GM12878 (cell line): ENCODE measurements at regions not wholly inside any gene's neighbourhood (a gene's known extent, or its start where the extent isn't known, plus 50 kb on each side); places are given as distances from the start of the nearest gene placed in this dataset.

Experiments used
- ATAC-seq: fragments of 200-7000 bp; cut with Tn5 transposase; 3 replicates; pipeline ENCODE4 v1.9.1; 2020; ENCODE audit warnings: mild to moderate bottlenecking, moderate library complexity
- BruUV-seq: library from RNA; stranded (reverse); fragments of 400-500 nt; replicated peaks from 2 replicates; lab custom pipeline; 2021; lab: Mats Ljungman, UMichigan
- CTCF ChIA-PET: fragments of 300-600 bp; sonication (Branson Sonifier 250); formaldehyde crosslinking; extraction: SDS; loops from one replicate; lab custom pipeline; 2021; ENCODE audit warnings: inconsistent platforms; lab: Yijun Ruan, JAX
- POLR2A ChIA-PET: fragments of 350-600 bp; formaldehyde crosslinking; extraction: SDS; loops from one replicate; lab custom pipeline; 2021; ENCODE audit warnings: inconsistent platforms; lab: Charles Lee
- RAD21 ChIA-PET: fragments of 300-600 bp; sonication (Branson Sonifier 250); formaldehyde crosslinking; loops from one replicate; lab custom pipeline; 2023; ENCODE audit warnings: antibody characterized with exemption; ENCODE audit not compliant: unreplicated experiment; lab: Charles Lee
- SMC1A ChIA-PET: fragments of 300-600 bp; sonication (Branson Sonifier 250); formaldehyde crosslinking; loops from one replicate; lab custom pipeline; 2023; ENCODE audit not compliant: unreplicated experiment, uncharacterized antibody; lab: Charles Lee
- DNase-seq: peaks from one replicate; pipeline ENCODE4 v3.0.0-alpha.2; 2011; ENCODE audit warnings: low read depth, low spot score
- FAIRE-seq: peaks from 3 replicates; lab custom pipeline; 2011; peaks lifted over from hg19 to GRCh38; lab: Jason Lieb, UNC
- H2AFZ ChIP-seq: 2 replicates; pipeline ENCODE4 v1.6.0; 2011; ENCODE audit warnings: low read depth, low read length, control low read depth; ENCODE audit not compliant: control insufficient read depth
- H3K27ac ChIP-seq: 2 replicates; pipeline ENCODE4 v1.5.1; 2011; ENCODE audit warnings: control low read depth; ENCODE audit not compliant: control insufficient read depth, insufficient read depth
- H3K27me3 ChIP-seq, 2 experiments: replicated peaks in 1 of 2; 2 replicates each; pipeline versions ENCODE4 v1.6.0 to v1.6.1; 2011; ENCODE audit warnings: low read length in 1 of 2; ENCODE audit not compliant: control insufficient read depth in 2 of 2, insufficient read depth in 2 of 2
- H3K36me3 ChIP-seq, 2 experiments: 2 replicates each; pipeline ENCODE4 v1.5.1; 2011; ENCODE audit warnings: low read length in 1 of 2; ENCODE audit not compliant: control insufficient read depth in 2 of 2, insufficient read depth in 2 of 2
- H3K4me1 ChIP-seq: 2 replicates; pipeline ENCODE4 v1.6.1; 2011; ENCODE audit warnings: mild to moderate bottlenecking, low read length, moderate library complexity, mixed read lengths; ENCODE audit not compliant: control insufficient read depth, insufficient read depth
- H3K4me2 ChIP-seq: 2 replicates; pipeline ENCODE4 v1.6.0; 2011; ENCODE audit warnings: control low read depth; ENCODE audit not compliant: control insufficient read depth, insufficient read depth
- H3K4me3 ChIP-seq: fragments of 200-600 bp; sonication (generic); 2 replicates; pipeline ENCODE4 v1.5.1; 2016
- H3K79me2 ChIP-seq: 2 replicates; pipeline ENCODE4 v1.6.0; 2011; ENCODE audit warnings: low read length; ENCODE audit not compliant: control insufficient read depth, insufficient read depth
- H3K9ac ChIP-seq: 2 replicates; pipeline ENCODE4 v1.8.0; 2011; ENCODE audit warnings: low read length, control low read depth, mixed read lengths; ENCODE audit not compliant: control insufficient read depth, insufficient read depth
- H3K9me3 ChIP-seq: replicated peaks from 3 replicates; pipeline ENCODE4 v1.5.1; 2011; ENCODE audit warnings: mild to moderate bottlenecking, low read length; ENCODE audit not compliant: control insufficient read depth, insufficient read depth
- H4K20me1 ChIP-seq: 2 replicates; pipeline ENCODE4 v1.6.0; 2011; ENCODE audit not compliant: control insufficient read depth, insufficient read depth
- BHLHE40 ChIP-seq, 2 experiments: fragments of 450-650 bp in 1 of 2; IDR thresholded peaks; 2 replicates each; pipeline ENCODE4 v1.6.1; 2011 to 2017; ENCODE audit warnings: low read depth in 2 of 2, borderline replicate concordance in 1 of 2, improper control_type of control experiment in 1 of 2, low read length in 1 of 2, mild to moderate bottlenecking in 1 of 2
- GATAD2B ChIP-seq: fragments of 450-650 bp; conservative IDR thresholded peaks from 2 replicates; pipeline ENCODE4 v1.6.1; 2017; ENCODE audit warnings: low read depth, mild to moderate bottlenecking, moderate library complexity
- HDAC2 ChIP-seq: fragments of 200-600 bp; sonication (generic); IDR thresholded peaks from 2 replicates; pipeline ENCODE4 v1.6.1; 2017
- HDGF ChIP-seq: fragments of 450-650 bp; IDR thresholded peaks from 2 replicates; pipeline ENCODE4 v1.6.1; 2016; ENCODE audit warnings: antibody characterized with exemption
- JUND ChIP-seq: IDR thresholded peaks from 2 replicates; pipeline ENCODE4 v1.6.1; 2012; ENCODE audit warnings: low read depth, mild to moderate bottlenecking, low read length, improper control_type of control experiment, moderate library complexity
- MXI1 ChIP-seq: fragments of 150-350 bp; IDR thresholded peaks from 2 replicates; pipeline ENCODE4 v1.6.1; 2011; ENCODE audit warnings: low read depth, mild to moderate bottlenecking, inconsistent platforms, low read length, improper control_type of control experiment
- NFYA ChIP-seq: IDR thresholded peaks from 2 replicates; pipeline ENCODE4 v1.6.1; 2011; ENCODE audit warnings: low read depth, mild to moderate bottlenecking, low read length, improper control_type of control experiment, borderline replicate concordance
- RUNX3 ChIP-seq: IDR thresholded peaks from 2 replicates; pipeline ENCODE4 v1.6.1; 2012; ENCODE audit warnings: low read length, inconsistent platforms
- SREBF2 ChIP-seq: IDR thresholded peaks from 2 replicates; pipeline ENCODE4 v1.6.1; 2012; ENCODE audit warnings: mild to moderate bottlenecking, low read length
- ZBTB40 ChIP-seq: fragments of 450-650 bp; IDR thresholded peaks from 2 replicates; pipeline ENCODE4 v1.6.1; 2016; ENCODE audit warnings: mild to moderate bottlenecking, moderate library complexity, borderline replicate concordance
- WGBS: methylation state at CpG from one replicate; pipeline ENCODE4 v1.1.6; 2016; ENCODE audit warnings: low lambda C conversion rate; ENCODE audit not compliant: insufficient replicate concordance, insufficient coverage; ENCODE audit errors: missing lambda C conversion rate; 5-methylcytosine and 5-hydroxymethylcytosine counted together
- in situ Hi-C: fragments of 300-500 bp; cut with MboI; formaldehyde crosslinking; loops from 9 replicates; pipeline ENCODE4 v1.14.3; 2018; ENCODE audit warnings: mixed read lengths
- intact Hi-C: fragments of 100-400 bp; cut with micrococcal nuclease; formaldehyde crosslinking; loops from one replicate; pipeline ENCODE4 v1.14.2; 2022; ENCODE audit not compliant: unreplicated experiment

GRCh38 chr2:185477452-185477851, 261.2 kb upstream of the FSIP2 start:
- H3K9ac ChIP-seq, result no peak overlapping the region
- RAD21 ChIA-PET, result no interaction called here
- CTCF ChIA-PET, result no interaction called here
- POLR2A ChIA-PET, result no interaction called here
- ATAC-seq (peak; percentile 60), DNase-seq (no peak), FAIRE-seq (no peak)
- intact Hi-C loops, result no loop called here
- H3K79me2 ChIP-seq, result no peaks in the 10 kb centered on the region
- no peaks in the 10 kb centered on the region for H3K4me1 ChIP-seq
- WGBS, result 43% methylated on average over 2 of the region's 2 CpGs
- H2AFZ ChIP-seq, result no peak overlapping the region
- no peak overlapping the region for H3K4me2 ChIP-seq
- H3K27ac ChIP-seq, result no peak overlapping the region
- no peak overlapping the region for H3K4me3 ChIP-seq
- SMC1A ChIA-PET, result no interaction called here
- no TSS peak for BruUV-seq
- TF ChIP-seq GATAD2B, result no peak
- no peak for TF ChIP-seq JUND
- TF ChIP-seq SREBF2, result no peak
- no peak for TF ChIP-seq ZBTB40
- no peak for TF ChIP-seq MXI1
- no peak for TF ChIP-seq HDGF
- no peak for TF ChIP-seq NFYA
- no peak for TF ChIP-seq HDAC2
- peak; percentile 60 for TF ChIP-seq RUNX3
- TF ChIP-seq BHLHE40 (IDR thresholded peaks at IDR 0.05; ENCODE audit: borderline replicate concordance in 1 of 2, low read depth in 2 of 2, low read length in 1 of 2), result peak in 1 of 2 experiments; percentile 59; a peak in 2 of 4 replicates
- in situ Hi-C loops, result no loop called here
- H3K36me3 ChIP-seq, result no peaks in the 10 kb centered on the region
- no peaks in the 10 kb centered on the region for H3K9me3 ChIP-seq
- H3K27me3 ChIP-seq, result no peaks in the 10 kb centered on the region
- no peaks in the 10 kb centered on the region for H4K20me1 ChIP-seq
